ENCODE measurements at regions not wholly inside any gene's neighbourhood (a gene's known extent, or its start where the extent isn't known, plus 50 kb on each side); places are given as distances from the start of the nearest gene placed in this dataset.

DNA sequence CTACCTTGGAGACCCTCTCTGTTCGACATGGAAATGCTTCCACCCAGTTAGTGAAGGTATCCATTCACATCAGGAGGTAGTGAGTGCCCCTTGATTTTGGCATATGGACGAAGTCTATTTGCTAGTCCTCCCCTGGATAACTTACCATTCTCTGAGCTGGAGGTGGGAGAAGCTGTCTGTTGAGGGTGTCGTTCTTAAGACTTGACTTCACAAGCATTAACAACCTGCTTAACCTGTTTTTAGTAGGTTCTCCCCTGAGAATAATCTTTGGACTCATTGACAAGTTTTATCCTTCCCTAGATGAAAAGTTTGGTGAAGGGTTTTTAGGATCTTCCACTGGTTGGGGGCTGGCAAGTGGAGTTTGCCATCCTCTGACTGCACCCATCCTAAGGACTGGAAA is 1053.8 kb upstream of the CNTN5 start:
- no peak overlapping the region for H3K4me3 ChIP-seq (ENCODE audit: low read depth, low read length, poor library complexity, severe bottlenecking)
- no peak overlapping the region for H2AFZ ChIP-seq (ENCODE audit: low read length)
- no peaks in the 10 kb centered on the region for H3K79me2 ChIP-seq (ENCODE audit: insufficient read depth, low read length)
- no peak overlapping the region for H3K4me2 ChIP-seq (ENCODE audit: low read length)
- no peaks in the 10 kb centered on the region for H4K20me1 ChIP-seq (ENCODE audit: insufficient read depth, low read length)
- no peaks in the 10 kb centered on the region for H3K27me3 ChIP-seq (ENCODE audit: insufficient read depth, low read length)
- TF ChIP-seq, protein P1, sequence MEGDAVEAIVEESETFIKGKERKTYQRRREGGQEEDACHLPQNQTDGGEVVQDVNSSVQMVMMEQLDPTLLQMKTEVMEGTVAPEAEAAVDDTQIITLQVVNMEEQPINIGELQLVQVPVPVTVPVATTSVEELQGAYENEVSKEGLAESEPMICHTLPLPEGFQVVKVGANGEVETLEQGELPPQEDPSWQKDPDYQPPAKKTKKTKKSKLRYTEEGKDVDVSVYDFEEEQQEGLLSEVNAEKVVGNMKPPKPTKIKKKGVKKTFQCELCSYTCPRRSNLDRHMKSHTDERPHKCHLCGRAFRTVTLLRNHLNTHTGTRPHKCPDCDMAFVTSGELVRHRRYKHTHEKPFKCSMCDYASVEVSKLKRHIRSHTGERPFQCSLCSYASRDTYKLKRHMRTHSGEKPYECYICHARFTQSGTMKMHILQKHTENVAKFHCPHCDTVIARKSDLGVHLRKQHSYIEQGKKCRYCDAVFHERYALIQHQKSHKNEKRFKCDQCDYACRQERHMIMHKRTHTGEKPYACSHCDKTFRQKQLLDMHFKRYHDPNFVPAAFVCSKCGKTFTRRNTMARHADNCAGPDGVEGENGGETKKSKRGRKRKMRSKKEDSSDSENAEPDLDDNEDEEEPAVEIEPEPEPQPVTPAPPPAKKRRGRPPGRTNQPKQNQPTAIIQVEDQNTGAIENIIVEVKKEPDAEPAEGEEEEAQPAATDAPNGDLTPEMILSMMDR (IDR thresholded peaks at IDR 0.05; ENCODE audit: low read length), result no peak
- no peak for TF ChIP-seq EZH2 (IDR thresholded peaks at IDR 0.05; ENCODE audit: borderline replicate concordance, low read length)
- no peaks in the 10 kb centered on the region for H3F3A ChIP-seq (ENCODE audit: insufficient read depth, low read length)
- H3K9me3 ChIP-seq (ENCODE audit: low read length), result no peaks in the 10 kb centered on the region
- no peak overlapping the region for H3K9ac ChIP-seq (ENCODE audit: low read length)
- H3K27ac ChIP-seq (ENCODE audit: low read depth, low read length, poor library complexity, severe bottlenecking), result no peak overlapping the region
- H3K4me1 ChIP-seq (ENCODE audit: insufficient read depth, low read length, severe bottlenecking), result no peaks in the 10 kb centered on the region
- no peaks in the 10 kb centered on the region for H3K36me3 ChIP-seq (ENCODE audit: insufficient read depth, low read length)
- H3K9me2 ChIP-seq (ENCODE audit: low read depth, low read length), result no peaks in the 10 kb centered on the region

DNA sequence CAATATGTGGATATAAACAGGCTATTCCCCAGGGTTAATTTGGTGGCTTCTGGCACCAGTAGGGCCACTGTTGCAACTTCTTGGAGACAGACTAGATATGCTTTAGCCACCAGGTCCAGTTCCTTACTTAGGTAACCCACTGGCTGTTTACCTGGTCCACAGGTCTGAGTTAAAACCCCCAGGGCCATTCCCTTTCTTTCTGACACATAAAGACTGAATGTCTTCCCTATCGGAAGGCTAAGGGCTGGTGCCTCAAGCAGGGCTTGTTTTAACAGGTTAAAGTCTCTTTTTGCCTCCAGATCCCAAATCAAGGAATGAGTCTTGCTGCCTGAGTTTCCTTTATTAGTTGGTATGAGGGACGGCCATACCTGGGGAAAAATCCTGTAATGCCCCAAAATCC is 1052.7 kb upstream of the CNTN5 start:
- Histone ChIP-seq H3K4me1 (ENCODE audit: insufficient read depth, low read length, severe bottlenecking) (no peaks in the 10 kb centered on the region), H2AFZ (ENCODE audit: low read length) (no peak overlapping the region), H4K20me1 (ENCODE audit: insufficient read depth, low read length) (no peaks in the 10 kb centered on the region), H3K9ac (ENCODE audit: low read length) (no peak overlapping the region), H3K27ac (ENCODE audit: low read depth, low read length, poor library complexity, severe bottlenecking) (no peak overlapping the region), H3K36me3 (ENCODE audit: insufficient read depth, low read length) (no peaks in the 10 kb centered on the region), H3F3A (ENCODE audit: insufficient read depth, low read length) (no peaks in the 10 kb centered on the region), H3K9me2 (ENCODE audit: low read depth, low read length) (no peaks in the 10 kb centered on the region), H3K4me3 (ENCODE audit: low read depth, low read length, poor library complexity, severe bottlenecking) (no peak overlapping the region), H3K79me2 (ENCODE audit: insufficient read depth, low read length) (no peaks in the 10 kb centered on the region), H3K4me2 (ENCODE audit: low read length) (no peak overlapping the region), H3K9me3 (ENCODE audit: low read length) (no peaks in the 10 kb centered on the region), H3K27me3 (ENCODE audit: insufficient read depth, low read length) (no peaks in the 10 kb centered on the region)
- TF ChIP-seq, protein P1 (IDR thresholded peaks at IDR 0.05; ENCODE audit: low read length), result no peak
- no peak for TF ChIP-seq EZH2 (IDR thresholded peaks at IDR 0.05; ENCODE audit: borderline replicate concordance, low read length)

DNA sequence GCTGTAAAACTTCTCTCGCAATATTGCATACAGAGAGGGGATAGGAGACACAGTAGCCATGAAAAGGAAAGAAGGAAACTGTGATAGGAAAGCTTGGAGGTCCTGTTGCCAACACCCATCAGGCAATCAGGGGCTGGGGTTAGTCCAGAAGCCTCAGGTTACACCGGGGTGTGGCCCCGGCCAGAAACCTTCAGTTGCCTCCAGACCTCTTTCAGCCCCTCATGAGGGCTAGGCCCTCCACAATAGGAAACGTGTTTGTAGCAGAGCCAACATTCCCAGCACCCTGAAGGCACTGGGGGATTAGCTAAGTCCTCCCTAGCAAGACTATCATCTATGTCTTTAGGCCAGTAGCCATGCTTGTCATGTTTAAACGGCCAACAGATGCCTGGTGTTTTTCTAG is 1048.0 kb upstream of the CNTN5 start:
- H3K4me2 ChIP-seq (ENCODE audit: low read length), result no peak overlapping the region
- H3K9me3 ChIP-seq (ENCODE audit: low read length), result no peaks in the 10 kb centered on the region
- H2AFZ ChIP-seq (ENCODE audit: low read length), result no peak overlapping the region
- no peaks in the 10 kb centered on the region for H3K79me2 ChIP-seq (ENCODE audit: insufficient read depth, low read length)
- no peaks in the 10 kb centered on the region for H3K4me1 ChIP-seq (ENCODE audit: insufficient read depth, low read length, severe bottlenecking)
- H3K27ac ChIP-seq (ENCODE audit: low read depth, low read length, poor library complexity, severe bottlenecking), result no peak overlapping the region
- H3F3A ChIP-seq (ENCODE audit: insufficient read depth, low read length), result no peaks in the 10 kb centered on the region
- no peaks in the 10 kb centered on the region for H4K20me1 ChIP-seq (ENCODE audit: insufficient read depth, low read length)
- H3K4me3 ChIP-seq (ENCODE audit: low read depth, low read length, poor library complexity, severe bottlenecking), result no peak overlapping the region
- no peak overlapping the region for H3K9ac ChIP-seq (ENCODE audit: low read length)
- TF ChIP-seq, protein P1 (IDR thresholded peaks at IDR 0.05; ENCODE audit: low read length), result no peak
- TF ChIP-seq EZH2 (IDR thresholded peaks at IDR 0.05; ENCODE audit: borderline replicate concordance, low read length), result no peak
- H3K27me3 ChIP-seq (ENCODE audit: insufficient read depth, low read length), result no peaks in the 10 kb centered on the region
- H3K36me3 ChIP-seq (ENCODE audit: insufficient read depth, low read length), result no peaks in the 10 kb centered on the region
- no peaks in the 10 kb centered on the region for H3K9me2 ChIP-seq (ENCODE audit: low read depth, low read length)
